ENCODE measurements at regions not wholly inside any gene's neighbourhood (a gene's known extent, or its start where the extent isn't known, plus 50 kb on each side); places are given as distances from the start of the nearest gene placed in this dataset.
"Not testable (repeated sequence)": the region's sequence is repeated elsewhere in the genome, so short reads cannot be mapped to it uniquely, and the experiment has no call there.

DNA sequence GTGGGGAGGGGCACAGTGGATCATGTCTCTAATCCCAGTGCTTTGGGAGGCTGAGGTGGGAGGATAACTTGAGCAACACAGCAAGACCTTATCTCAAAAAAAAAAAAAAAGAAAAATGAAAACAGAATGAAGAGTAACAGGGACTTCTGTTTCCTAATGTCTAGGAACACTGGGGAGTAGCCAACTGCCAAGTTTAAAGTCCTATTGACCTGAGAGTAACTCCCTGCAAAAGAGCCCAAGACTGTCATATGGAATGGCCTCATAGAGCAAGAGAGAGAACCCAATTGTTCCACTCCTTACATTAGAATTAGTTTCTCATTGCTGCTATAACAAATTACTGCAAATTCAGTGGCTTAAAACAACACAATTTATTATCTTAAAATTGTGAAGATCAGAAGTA, 881.4 kb upstream of the ROBO1 start:
- no peak for DNase-seq (ENCODE audit: low spot score)
- in situ Hi-C loops (cut with MboI; ENCODE audit: low pct_unique_long_range_greater_than_20kb, low sequenced_read_pairs, unreplicated experiment): no loop called here
- TF ChIP-seq, protein P1, sequence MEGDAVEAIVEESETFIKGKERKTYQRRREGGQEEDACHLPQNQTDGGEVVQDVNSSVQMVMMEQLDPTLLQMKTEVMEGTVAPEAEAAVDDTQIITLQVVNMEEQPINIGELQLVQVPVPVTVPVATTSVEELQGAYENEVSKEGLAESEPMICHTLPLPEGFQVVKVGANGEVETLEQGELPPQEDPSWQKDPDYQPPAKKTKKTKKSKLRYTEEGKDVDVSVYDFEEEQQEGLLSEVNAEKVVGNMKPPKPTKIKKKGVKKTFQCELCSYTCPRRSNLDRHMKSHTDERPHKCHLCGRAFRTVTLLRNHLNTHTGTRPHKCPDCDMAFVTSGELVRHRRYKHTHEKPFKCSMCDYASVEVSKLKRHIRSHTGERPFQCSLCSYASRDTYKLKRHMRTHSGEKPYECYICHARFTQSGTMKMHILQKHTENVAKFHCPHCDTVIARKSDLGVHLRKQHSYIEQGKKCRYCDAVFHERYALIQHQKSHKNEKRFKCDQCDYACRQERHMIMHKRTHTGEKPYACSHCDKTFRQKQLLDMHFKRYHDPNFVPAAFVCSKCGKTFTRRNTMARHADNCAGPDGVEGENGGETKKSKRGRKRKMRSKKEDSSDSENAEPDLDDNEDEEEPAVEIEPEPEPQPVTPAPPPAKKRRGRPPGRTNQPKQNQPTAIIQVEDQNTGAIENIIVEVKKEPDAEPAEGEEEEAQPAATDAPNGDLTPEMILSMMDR (IDR thresholded peaks at IDR 0.05; ENCODE audit: extremely low read depth, insufficient read depth, missing control alignments): no peak

GRCh38 chr3:80643421-80643820, 875.6 kb upstream of the ROBO1 start:
- in situ Hi-C loops (cut with MboI; ENCODE audit: low pct_unique_long_range_greater_than_20kb, low sequenced_read_pairs, unreplicated experiment): no loop called here
- no peak for DNase-seq (ENCODE audit: low spot score)
- TF ChIP-seq, protein P1 (IDR thresholded peaks at IDR 0.05; ENCODE audit: extremely low read depth, insufficient read depth, missing control alignments): no peak

DNA sequence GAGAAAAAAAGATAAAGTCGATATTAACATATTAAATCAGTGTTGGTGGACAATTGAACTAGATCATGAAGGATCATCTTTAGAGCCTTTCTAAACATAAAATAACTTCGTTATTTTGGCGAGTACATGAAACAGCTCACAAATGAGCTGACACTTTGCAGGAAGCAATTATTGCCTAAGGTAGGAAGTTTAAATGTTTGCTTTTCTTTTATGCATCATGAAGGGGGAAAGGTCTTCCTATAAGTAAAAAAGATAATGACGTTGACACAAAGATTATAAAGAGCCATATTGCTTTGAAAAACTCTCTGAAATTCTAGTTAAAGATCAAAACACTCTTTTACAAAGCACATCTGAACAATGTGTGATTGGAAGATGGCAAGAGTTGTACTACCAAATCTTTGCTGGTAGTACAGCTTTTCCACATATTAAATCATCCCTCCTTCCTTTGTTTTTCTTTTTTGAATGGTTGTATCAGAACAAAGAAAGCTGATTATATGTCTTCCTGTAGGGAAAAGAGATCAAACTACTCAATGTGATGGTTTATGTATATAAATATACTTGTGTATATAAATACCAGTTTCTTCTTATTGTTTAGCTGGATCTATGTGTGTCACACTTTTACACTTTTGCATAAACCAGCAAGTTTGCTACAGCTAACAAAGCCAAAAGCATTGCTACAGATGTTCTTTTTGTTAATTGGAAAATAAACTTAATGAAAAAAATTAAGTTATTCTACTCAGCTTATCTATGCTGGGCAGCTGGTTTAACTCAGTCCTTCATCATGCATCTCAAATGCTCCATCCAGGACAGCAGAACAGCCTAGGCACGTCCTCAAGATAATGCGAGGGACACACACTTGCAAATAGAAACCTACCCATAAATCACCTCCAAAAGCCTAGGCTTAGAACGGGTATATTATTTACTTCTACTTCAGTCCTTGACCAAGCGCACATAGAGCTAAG, 850.8 kb upstream of the ROBO1 start:
- in situ Hi-C loops (cut with MboI; ENCODE audit: low pct_unique_long_range_greater_than_20kb, low sequenced_read_pairs, unreplicated experiment): no loop called here
- TF ChIP-seq, protein P1 (IDR thresholded peaks at IDR 0.05; ENCODE audit: extremely low read depth, insufficient read depth, missing control alignments): no peak
- no peak for DNase-seq (ENCODE audit: low spot score)

DNA sequence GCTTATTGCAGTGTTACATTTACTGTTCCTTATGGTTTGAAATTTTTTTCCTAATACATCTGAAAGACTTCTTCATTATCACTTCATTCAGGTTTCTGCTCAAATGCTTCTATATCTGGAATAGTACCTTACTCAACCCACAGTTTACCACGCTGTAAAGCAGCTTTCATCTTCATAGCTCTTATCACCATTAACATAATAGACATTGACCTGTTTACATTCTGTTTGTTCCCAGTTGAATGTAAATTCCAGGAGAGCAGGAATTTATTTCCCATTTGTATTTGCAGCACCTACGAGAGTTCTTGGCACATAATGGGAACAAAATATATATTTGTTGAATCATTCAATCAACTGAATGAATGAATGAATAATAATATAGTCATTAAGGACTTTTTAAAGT, 844.6 kb upstream of the ROBO1 start:
- no peak for DNase-seq (ENCODE audit: low spot score)
- in situ Hi-C loops (cut with MboI; ENCODE audit: low pct_unique_long_range_greater_than_20kb, low sequenced_read_pairs, unreplicated experiment): no loop called here
- TF ChIP-seq, protein P1 (IDR thresholded peaks at IDR 0.05; ENCODE audit: extremely low read depth, insufficient read depth, missing control alignments): no peak

DNA sequence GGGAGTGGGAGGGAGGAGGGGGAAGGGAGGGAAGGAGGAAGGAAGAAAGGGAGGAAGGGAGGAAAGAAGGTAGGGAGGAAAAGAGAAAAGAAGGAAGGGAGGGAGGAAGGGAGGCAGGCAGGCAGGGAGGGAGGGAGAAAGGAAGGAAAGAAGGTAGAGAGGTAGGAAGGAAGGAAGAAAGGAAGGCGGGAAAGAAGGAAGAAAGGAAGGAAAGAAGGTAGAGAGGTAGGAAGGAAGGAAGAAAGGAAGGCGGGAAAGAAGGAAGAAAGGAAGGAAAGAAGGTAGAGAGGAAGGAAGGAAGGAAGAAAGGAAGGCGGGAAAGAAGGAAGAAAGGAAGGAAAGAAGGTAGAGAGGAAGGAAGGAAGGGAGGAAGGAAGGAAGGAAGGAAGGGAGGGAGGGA, 840.3 kb upstream of the ROBO1 start:
- DNase-seq (ENCODE audit: low spot score); in situ Hi-C loops (cut with MboI; ENCODE audit: low pct_unique_long_range_greater_than_20kb, low sequenced_read_pairs, unreplicated experiment): not testable (repeated sequence)

- in situ Hi-C loops (cut with MboI; ENCODE audit: low pct_unique_long_range_greater_than_20kb, low sequenced_read_pairs, unreplicated experiment): no loop called here
- DNase-seq (ENCODE audit: low spot score): no peak
- TF ChIP-seq, protein P1 (IDR thresholded peaks at IDR 0.05; ENCODE audit: extremely low read depth, insufficient read depth, missing control alignments): no peak
Observed at GRCh38 chr3:80606073-80606472, 838.3 kb upstream of the ROBO1 start.

DNA sequence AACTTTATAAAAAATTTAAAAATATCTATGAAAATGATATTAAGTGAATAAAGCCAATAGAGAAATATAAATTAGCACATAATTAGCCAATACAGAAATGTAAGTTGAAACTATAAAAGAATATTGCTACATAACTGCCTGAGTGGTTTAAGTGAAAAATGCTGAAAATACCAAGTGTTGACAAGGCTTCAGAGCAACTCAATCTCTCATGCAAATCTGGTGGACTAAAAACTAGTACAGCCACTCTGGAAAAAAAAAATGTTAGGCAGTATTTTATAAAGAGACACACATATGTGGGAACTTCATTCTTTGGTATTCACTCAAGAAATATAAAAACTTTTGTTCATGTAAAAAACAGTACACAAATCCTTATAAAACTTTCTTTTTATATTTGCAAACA, 833.7 kb upstream of the ROBO1 start:
- in situ Hi-C loops (cut with MboI; ENCODE audit: low pct_unique_long_range_greater_than_20kb, low sequenced_read_pairs, unreplicated experiment): no loop called here
- no peak for DNase-seq (ENCODE audit: low spot score)
- TF ChIP-seq, protein P1 (IDR thresholded peaks at IDR 0.05; ENCODE audit: extremely low read depth, insufficient read depth, missing control alignments): no peak
